Panc1 (cell line): ENCODE measurements at regions not wholly inside any gene's neighbourhood (a gene's known extent, or its start where the extent isn't known, plus 50 kb on each side); places are given as distances from the start of the nearest gene placed in this dataset.

Experiments
- ATAC-seq: fragments of 200-7000 bp; cut with Tn5 transposase; 2 replicates; pipeline ENCODE4 v1.9.1; 2020; ENCODE audit warnings: mild to moderate bottlenecking, moderate library complexity
- BruUV-seq: library from RNA; stranded (reverse); fragments of 400-500 nt; replicated peaks from 2 replicates; lab custom pipeline; 2021; lab: Mats Ljungman, UMichigan
- CTCF ChIA-PET: fragments of 300-600 bp; sonication (Branson Sonifier 250); formaldehyde crosslinking; loops from one replicate; lab custom pipeline; 2022; ENCODE audit warnings: antibody characterized with exemption; lab: Charles Lee
- POLR2A ChIA-PET: fragments of 300-600 bp; sonication (Branson Sonifier 250); formaldehyde crosslinking; loops from one replicate; lab custom pipeline; 2022; ENCODE audit warnings: antibody characterized with exemption; lab: Charles Lee
- DNase-seq: peaks from one replicate; pipeline ENCODE4 v3.0.0-alpha.2; 2010; ENCODE audit warnings: low read depth, low spot score
- H3K27ac ChIP-seq: 2 replicates; pipeline ENCODE4 v1.5.1; 2011; ENCODE audit warnings: mild to moderate bottlenecking, low read length, inconsistent platforms
- H3K27me3 ChIP-seq: fragments of 200-500 bp; sonication (Bioruptor generic); 2 replicates; pipeline ENCODE4 v1.6.0; 2014; ENCODE audit warnings: low read length, inconsistent platforms; ENCODE audit not compliant: control insufficient read depth, insufficient read depth
- H3K36me3 ChIP-seq: fragments of 200-500 bp; sonication (Bioruptor generic); 2 replicates; pipeline ENCODE4 v1.5.1; 2014; ENCODE audit warnings: inconsistent platforms, mild to moderate bottlenecking, low read length, moderate library complexity; ENCODE audit not compliant: control insufficient read depth, insufficient read depth
- H3K4me1 ChIP-seq: 2 replicates; pipeline ENCODE4 v1.5.1; 2011; ENCODE audit warnings: inconsistent platforms, mild to moderate bottlenecking, low read length, moderate library complexity; ENCODE audit not compliant: control insufficient read depth, insufficient read depth
- H3K4me3 ChIP-seq, 2 experiments: 2 replicates each; pipeline ENCODE4 v1.5.1; 2011 to 2012; ENCODE audit warnings: low read depth in 2 of 2, low read length in 2 of 2, mild to moderate bottlenecking in 2 of 2, inconsistent platforms in 1 of 2, moderate library complexity in 1 of 2
- H3K9me3 ChIP-seq: fragments of 200-500 bp; sonication (Bioruptor generic); 2 replicates; pipeline ENCODE4 v1.5.1; 2014; ENCODE audit warnings: low read depth, mild to moderate bottlenecking, inconsistent platforms, low read length, moderate library complexity; ENCODE audit not compliant: control insufficient read depth, insufficient read depth
- POLR2AphosphoS5 ChIP-seq: IDR thresholded peaks from 2 replicates; pipeline ENCODE4 v1.6.1; 2012; ENCODE audit warnings: mild to moderate bottlenecking, low read depth, low read length, moderate library complexity
- REST ChIP-seq, 2 experiments: IDR thresholded peaks; 2 replicates each; pipeline ENCODE4 v1.6.1; 2011 to 2012; ENCODE audit warnings: low read depth in 2 of 2, control low read depth in 1 of 2, low read length in 1 of 2, mild to moderate bottlenecking in 1 of 2, moderate library complexity in 1 of 2; ENCODE audit not compliant: insufficient read depth in 1 of 2
- SIN3A ChIP-seq: IDR thresholded peaks from 2 replicates; pipeline ENCODE4 v1.6.1; 2012; ENCODE audit warnings: low read depth, mild to moderate bottlenecking, low read length, moderate library complexity, borderline replicate concordance; ENCODE audit not compliant: insufficient read depth
- TCF7L2 ChIP-seq: IDR thresholded peaks from 2 replicates; pipeline ENCODE4 v1.6.1; 2011; ENCODE audit warnings: mild to moderate bottlenecking, low read depth, low read length, inconsistent platforms
- in situ Hi-C: cut with HindIII; loops from 2 replicates; pipeline ENCODE4 v1.10.0; 2016; ENCODE audit warnings: low sequenced_read_pairs, low pct_unique_long_range_greater_than_20kb
- intact Hi-C: fragments of 100-400 bp; cut with micrococcal nuclease; formaldehyde crosslinking; loops from one replicate; pipeline ENCODE4 v1.10.0; 2022; ENCODE audit not compliant: unreplicated experiment
- TF ChIP-seq, protein P1 (sequence below): fragments of 450-650 bp; IDR thresholded peaks from 2 replicates; pipeline ENCODE4 v1.5.1; 2017; ENCODE audit warnings: mild to moderate bottlenecking

DNA sequence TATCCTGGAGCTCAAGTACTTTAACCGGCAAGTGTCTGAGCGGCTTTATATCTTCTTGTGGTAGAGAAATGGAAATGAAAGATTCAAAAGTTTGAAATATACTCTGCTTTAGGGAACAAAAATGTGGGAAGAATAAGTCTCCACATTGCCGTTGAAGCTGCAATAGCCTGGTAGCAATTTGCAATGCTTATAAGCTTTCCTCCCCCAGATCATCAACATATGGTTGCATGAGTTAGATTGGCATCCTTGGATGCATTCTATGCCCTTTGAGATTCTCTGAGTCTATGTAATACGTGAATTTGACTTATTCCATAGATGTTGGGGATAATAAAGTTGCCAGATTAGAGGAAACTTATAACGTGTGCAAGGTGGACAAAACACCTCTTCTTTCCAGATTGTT is 86.1 kb upstream of the KCNK1 start:
- no TSS peak for BruUV-seq
- Histone ChIP-seq H3K4me3 (no peak overlapping the region), H3K9me3 (no peaks in the 10 kb centered on the region), H3K27me3 (no peaks in the 10 kb centered on the region; the same call in 1 of the 2 replicates), H3K4me1 (no peaks in the 10 kb centered on the region), H3K36me3 (no peaks in the 10 kb centered on the region), H3K27ac (no peak overlapping the region)
- in situ Hi-C loops: no loop called here
- TF ChIP-seq REST (IDR thresholded peaks at IDR 0.05; ENCODE audit: insufficient read depth in 1 of 2, low read depth in 2 of 2, low read length in 1 of 2): no peak
- TF ChIP-seq POLR2AphosphoS5: no peak
- TF ChIP-seq, protein P1, sequence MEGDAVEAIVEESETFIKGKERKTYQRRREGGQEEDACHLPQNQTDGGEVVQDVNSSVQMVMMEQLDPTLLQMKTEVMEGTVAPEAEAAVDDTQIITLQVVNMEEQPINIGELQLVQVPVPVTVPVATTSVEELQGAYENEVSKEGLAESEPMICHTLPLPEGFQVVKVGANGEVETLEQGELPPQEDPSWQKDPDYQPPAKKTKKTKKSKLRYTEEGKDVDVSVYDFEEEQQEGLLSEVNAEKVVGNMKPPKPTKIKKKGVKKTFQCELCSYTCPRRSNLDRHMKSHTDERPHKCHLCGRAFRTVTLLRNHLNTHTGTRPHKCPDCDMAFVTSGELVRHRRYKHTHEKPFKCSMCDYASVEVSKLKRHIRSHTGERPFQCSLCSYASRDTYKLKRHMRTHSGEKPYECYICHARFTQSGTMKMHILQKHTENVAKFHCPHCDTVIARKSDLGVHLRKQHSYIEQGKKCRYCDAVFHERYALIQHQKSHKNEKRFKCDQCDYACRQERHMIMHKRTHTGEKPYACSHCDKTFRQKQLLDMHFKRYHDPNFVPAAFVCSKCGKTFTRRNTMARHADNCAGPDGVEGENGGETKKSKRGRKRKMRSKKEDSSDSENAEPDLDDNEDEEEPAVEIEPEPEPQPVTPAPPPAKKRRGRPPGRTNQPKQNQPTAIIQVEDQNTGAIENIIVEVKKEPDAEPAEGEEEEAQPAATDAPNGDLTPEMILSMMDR: no peak
- no peak for TF ChIP-seq TCF7L2
- no peak for TF ChIP-seq SIN3A
- DNase-seq (no peak), ATAC-seq (no peak)
- CTCF ChIA-PET: no interaction called here
- intact Hi-C loops: no loop called here
- POLR2A ChIA-PET: no interaction called here

- H3K4me1 ChIP-seq: no peaks in the 10 kb centered on the region
- ChIA-PET POLR2A (no interaction called here), CTCF (no interaction called here)
- no TSS peak for BruUV-seq
- no peaks in the 10 kb centered on the region; the same call in 1 of the 2 replicates for H3K27me3 ChIP-seq
- no peaks in the 10 kb centered on the region for H3K36me3 ChIP-seq
- DNase-seq (no peak), ATAC-seq (no peak)
- H3K27ac ChIP-seq: no peak overlapping the region
- H3K4me3 ChIP-seq: no peak overlapping the region
- in situ Hi-C loops (no loop called here), intact Hi-C loops (no loop called here)
- H3K9me3 ChIP-seq: no peaks in the 10 kb centered on the region
- TF ChIP-seq REST (IDR thresholded peaks at IDR 0.05; ENCODE audit: insufficient read depth in 1 of 2, low read depth in 2 of 2, low read length in 1 of 2) (no peak), TCF7L2 (no peak), SIN3A (no peak), POLR2AphosphoS5 (no peak)
- TF ChIP-seq, protein P1: no peak
Observed at GRCh38 chr1:233530665-233531386, 83.1 kb upstream of the KCNK1 start.
